GM18519 (cell line): ENCODE measurements at regions not wholly inside any gene's neighbourhood (a gene's known extent, or its start where the extent isn't known, plus 50 kb on each side); places are given as distances from the start of the nearest gene placed in this dataset.
"Not testable (repeated sequence)": the region's sequence is repeated elsewhere in the genome, so short reads cannot be mapped to it uniquely, and the experiment has no call there.

Experiments used
- ATAC-seq: cut with Tn5 transposase; IDR thresholded peaks from one replicate; pipeline ENCODE4 v1.9.1; 2021; ENCODE audit warnings: mild to moderate bottlenecking, moderate library complexity; ENCODE audit not compliant: unreplicated experiment, low FRiP score

DNA sequence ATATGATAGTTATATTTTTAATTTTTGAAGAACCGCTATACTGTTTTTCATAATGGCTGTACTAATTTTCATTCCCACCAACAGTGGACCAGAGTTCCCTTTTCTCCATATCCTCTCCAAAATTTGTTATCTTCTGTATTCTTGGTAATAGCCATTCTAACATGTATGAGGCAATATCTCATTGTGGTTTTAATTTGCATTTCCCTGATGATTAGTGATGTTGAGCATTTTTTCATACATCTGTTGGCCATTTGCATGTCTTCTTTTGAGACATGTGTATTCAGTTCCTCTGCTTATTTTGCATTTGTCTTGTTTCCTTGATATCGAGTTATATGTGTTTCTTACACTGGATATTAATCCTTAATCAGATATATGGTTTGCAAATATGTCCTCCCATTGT lies 770.8 kb upstream of the MBL2 start:
- ATAC-seq = no peak

DNA sequence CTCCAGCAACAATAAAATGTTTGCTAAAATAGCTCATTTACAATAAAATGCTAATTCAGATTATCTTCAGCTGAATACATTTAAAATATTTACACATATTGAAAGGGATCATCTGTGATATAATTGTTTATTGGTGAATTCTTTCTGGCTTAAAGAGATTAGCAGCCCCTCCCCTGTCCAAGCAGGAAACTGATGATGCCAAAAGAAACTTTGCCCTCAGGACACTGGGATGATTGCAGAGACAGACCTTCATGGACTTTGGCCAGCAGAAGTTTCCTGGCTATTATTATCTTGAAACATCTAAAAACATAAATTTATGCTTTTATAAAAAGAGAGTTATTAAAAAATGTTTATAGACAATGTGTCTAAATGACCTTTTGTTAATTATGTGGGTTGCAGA lies 764.9 kb upstream of the MBL2 start:
- no peak for ATAC-seq

DNA sequence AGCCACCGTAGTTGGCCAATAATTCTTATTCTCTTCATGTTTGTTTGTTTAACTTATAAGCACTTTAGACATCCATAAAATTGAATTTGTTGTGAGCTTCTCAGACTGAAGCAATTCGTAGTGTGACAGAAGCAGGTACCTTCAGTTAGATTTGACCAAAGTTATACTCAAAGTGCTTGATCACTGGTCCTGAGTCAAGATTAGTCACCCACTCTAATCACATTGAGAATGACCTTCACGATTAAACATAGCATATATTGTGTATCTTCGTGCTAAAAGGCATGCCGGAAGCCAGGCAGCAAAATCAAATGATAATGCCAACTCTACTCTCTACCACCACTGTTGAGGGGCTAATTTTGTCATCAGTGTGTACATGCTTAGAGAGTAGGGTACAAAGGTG lies 763.7 kb upstream of the MBL2 start:
- ATAC-seq = no peak

DNA sequence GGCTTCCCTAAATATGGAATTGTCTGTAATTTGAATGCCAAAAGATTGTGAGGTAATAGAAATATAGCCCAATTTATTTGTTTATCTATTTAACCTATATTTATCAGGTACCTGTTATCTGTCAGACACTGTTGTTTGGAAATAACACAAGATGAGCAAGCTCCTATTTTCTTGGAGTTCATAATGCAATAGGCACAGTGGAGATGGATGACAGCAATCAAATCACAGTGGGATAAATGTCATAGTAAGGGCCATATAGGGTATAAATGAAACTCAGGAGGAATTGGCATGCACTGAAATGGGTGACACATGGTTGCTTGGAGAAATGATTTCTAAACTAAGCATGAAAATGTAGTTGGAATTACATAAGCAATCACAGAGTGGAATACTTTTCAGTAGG lies 761.8 kb upstream of the MBL2 start:
- ATAC-seq = no peak

DNA sequence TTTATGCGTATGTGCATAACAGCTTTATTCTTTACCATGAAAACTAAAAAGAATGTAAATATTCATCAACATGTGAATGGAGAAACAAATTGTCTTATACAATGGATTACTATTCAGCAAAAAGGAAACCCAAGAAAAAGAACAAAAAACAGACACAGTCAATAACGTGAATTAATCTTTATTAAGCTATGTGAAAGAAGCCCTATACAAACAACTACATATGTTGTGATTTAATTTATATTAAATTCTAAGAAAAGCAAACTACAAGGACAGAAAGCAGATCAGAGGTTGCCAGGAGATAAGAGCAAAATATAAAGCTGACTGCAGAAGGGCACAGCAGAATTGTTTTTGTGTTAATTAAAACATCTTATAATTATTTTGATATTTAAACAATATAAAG lies 756.4 kb upstream of the MBL2 start:
- no peak for ATAC-seq

DNA sequence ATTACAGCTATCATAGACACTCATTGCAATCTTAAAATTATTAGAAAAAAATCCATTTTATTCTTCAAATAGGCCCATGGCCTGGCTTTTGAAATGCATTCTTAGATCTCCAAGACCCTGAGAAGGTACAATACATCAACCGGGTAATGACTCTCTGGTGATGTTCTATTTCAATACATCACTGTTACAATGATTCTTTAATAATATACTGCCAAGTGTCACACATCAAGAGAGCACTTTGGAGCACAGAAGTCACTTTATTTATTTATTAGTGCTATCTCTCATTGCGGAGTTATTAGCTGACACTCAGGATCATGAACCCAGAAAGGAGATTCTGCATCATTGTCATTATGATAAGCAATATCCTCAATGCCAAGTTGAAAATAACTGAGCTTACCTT lies 748.5 kb upstream of the MBL2 start:
- ATAC-seq = no peak

DNA sequence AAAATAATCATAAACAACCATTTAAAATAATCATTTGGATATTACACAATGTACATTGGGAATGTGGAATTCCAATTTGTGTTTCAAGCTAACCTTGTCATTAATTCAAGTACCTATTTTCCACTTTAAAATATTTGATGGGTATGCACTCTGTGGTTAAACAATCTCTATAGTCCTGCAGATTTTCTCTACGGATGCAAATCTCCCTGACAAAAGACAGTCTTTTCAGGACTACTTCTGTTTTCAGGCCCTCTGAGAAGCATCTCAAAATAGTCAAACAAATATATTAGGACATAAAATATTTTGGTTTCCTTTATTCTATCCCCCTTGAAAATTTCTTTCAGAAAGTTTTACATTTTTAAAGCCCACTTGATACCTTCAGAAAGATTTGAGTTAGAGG lies 735.6 kb upstream of the MBL2 start:
- no peak for ATAC-seq

DNA sequence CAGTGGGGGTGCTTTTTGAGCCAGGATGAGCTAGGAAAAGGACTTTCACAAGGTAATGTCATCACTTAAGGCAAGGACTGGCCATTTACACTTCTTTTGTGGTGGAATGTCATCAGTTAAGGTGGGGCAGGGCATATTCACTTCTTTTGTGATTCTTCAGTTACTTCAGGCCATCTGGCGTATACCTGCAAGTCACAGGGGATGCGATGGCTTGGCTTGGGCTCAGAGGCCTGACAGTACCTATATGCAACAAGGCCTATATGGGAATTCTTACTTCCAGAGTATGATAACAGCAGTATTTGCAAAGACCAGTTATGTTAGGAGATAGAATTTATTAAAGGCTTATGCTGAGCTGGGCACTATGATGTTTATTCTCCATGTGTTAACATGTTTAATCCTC lies 731.9 kb upstream of the MBL2 start:
- ATAC-seq = not testable (repeated sequence)

DNA sequence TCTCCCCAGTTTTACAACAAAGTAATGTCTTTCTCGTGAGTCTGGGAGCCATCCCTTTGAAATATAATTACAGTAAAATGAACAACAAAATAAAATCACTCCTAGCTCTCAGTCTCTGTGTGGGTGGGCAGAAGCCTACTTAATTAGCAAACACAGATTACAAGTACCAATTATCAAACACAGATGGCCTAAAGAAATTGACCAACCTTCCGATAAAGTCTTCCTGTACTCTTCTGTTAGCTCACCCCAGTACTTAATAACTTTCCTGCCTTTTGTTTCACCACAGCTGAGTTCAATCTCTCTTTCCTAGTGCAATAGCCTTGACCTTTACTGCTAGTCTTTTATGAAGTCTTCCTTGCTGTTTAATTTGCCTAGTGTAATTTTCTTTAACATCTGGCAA lies 719.2 kb upstream of the MBL2 start:
- no peak for ATAC-seq

DNA sequence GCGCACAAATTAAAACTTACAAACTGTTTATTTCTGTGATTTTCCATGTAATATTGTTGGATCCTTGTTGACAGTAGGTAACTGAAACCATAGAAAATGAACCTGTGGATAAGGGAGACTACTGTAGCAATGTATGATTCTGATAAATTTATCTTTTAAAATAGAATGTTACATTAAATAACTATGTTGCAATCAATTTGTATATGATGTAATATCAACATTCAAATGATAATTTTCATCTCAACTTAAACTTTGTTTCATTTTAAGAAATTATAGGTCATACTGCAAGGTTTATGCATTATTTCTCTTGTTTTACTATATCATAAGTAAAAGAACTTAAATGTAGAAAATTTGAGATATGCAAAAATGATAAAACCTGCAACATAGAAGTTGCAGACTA lies 718.0 kb upstream of the MBL2 start:
- ATAC-seq = no peak

DNA sequence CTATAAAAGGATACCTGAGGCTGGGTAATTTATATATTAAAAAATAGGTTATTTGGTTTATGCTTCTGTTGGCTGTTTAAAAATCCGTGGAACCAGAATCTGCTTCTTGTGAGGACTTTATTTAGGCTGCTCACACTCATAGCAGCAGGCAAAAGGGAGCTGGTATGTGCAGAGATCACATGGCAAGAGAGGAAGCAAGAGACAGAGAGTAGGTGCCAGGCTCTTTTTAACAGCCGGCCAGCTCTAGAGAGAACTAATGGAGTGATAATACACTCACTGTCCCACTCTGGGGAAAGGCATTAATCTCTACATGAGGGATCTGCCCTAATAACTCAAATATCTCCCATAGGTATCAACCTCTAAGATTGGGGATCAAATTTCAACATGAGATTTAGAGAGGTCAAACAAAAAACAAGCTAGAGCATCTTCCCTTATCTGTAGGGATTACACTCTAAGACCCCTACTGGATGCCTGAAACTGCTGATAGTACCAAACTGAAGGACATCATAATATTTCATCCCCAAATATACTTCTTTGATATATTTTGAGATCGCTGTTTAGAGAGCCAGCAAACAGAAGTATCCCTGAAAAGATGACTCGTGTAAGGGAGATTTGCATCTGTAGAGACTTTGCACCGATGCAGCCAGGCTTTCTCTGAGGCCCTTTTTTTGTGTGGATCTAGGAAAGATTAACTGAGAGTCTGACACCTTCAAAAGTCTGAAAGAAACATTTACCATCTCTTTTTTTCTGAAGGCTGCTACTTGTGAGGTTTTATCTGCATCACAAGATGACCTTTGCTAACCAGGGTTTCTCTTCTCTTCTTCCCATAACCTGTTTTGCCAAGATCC lies 717.0 kb upstream of the MBL2 start:
- no peak for ATAC-seq

DNA sequence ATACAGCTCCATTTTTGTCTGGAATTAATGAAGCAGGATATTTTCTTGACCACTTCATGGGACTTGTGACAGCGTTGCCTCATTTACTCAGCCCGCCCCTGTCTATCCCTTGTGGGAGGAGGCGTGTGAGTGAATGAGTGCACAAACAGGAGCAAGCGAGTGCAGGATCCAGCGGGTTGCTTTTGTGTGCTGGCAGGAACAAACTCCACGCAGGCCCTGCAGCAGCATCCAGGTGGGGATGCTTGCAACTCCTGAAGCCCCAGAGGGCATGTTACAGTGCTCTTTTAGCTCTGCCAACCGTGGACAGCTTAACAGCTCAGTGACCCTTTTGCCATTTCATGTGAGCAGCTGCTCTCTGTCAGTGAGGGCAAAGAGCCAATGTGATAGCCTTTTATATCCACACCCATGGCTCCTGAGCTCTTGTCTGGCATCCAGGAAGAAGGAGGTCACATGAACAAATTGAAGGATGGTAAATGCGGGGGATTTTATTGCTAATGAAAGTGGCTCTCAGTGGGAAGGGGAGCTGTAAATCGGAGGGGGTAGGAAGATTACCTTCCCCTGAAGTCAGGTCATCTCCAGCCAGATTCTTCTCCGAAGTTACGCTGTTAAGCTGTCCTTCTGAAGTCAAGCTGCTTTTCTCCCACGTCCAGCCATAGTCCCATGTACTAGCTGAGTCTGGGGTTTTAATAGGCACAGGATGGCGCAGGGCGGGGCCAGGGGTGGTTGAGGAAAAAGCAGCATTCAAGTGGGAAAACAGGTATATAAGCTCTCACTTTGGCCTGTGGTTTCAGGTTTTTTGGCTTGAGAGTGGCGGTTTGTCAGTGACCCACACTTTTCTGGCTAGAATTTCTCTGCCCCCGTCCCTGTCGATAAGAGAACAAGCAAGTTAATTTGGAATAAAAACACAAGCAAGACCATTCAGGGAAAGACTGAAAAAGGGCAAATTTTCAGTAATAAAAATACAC lies 714.7 kb upstream of the MBL2 start:
- no peak for ATAC-seq

DNA sequence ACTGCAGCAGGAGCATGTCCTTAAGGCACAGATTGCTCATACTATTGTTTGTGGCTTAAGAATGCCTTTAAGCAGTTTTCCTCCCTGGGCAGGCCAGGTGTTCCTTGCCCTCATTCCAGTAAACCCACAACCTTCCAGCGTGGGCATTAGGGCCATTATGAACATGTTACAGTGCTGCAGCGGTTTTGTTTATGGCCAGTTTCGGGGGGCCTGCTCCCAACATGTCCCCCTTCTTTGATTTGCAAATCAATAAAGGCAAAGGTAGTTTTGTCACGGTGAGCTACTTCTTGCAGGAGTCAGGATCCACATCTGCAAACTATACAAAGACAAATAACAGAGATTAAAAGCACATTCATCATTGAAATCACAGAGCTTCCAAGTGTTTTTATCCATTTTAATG lies 712.8 kb upstream of the MBL2 start:
- ATAC-seq = not testable (repeated sequence)

DNA sequence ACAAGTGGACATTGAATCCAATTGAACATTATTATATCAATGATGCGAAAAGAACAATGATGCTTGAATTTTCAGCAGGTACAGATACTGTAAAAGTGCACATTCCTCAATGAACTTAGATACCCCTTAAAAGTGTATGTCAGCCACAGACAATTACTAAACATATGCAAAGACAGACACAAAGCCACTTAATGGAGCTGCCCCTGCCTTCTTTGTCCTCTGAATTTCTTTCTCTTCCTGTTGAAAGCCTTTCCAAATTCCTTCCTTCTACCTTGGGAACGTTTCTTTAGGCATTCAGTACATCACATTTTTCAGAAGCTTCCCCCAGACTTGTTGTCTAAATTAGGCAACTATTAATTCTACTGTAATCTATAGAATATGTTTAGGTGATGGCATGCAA lies 706.8 kb upstream of the MBL2 start:
- ATAC-seq = no peak

DNA sequence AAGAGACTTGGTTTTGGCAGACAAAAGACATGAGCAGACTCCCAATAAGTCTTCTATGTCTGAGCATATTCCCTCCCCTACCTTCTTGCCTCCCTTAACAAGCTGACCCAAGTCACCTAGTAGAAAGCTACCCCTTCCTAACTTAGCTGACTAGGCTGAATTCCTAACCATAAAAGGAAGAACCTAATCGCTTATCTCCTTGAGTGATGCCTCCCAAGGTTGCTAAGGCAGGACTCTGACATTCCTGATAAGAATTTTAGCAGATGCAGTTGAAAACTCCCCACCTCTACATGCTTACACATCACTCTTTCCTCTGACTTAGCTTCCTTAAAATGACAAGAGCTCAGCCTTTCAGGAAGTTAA lies 704.7 kb upstream of the MBL2 start:
- no peak for ATAC-seq

DNA sequence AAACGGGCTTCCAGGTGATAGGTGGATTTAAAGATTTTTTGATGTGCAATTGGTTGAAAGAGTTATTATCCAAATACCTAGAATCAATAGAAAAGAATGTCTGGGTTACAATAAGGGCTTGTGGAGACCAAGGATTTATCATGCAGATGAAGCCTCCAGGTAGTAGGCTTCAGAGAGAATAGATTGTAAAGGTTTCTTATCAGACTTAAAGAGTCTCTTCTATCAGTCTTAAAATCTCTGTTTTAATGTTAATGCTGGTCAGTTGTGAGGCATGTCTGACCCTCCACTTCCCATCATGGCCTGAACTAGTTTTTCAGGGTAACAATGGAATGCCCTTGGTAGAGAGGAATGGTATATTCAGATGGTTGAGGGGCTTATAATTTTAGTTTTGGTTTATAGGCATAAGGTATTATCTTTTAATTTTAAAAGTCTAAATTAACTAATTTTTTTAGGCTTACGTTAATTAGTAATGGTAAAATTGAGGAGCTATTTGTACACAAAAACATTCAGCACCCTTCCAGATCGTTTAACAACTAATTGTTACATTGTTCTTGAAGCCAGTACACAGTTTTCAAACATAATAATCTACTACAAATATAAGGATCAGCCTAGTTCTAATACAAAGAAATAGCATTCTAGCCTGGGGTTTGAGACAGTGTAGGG lies 704.2 kb upstream of the MBL2 start:
- no peak for ATAC-seq

DNA sequence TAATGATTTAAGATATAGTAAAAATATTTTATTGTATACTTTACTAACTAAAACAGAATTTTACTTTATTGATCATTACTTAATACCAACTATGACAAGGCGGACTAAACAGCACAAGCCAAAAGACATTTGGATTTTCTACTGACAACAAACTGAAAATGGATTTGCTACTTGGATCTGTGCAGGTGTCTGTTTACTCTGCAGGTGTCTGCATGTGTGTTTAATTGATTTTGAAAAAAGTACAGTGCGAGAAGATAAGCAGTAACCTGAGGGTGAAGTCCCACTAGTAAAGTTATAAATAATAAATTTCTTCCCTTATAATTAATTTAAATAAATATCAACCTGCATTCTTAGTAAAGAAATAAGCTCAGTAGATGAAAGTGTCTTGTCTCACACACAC lies 696.8 kb upstream of the MBL2 start:
- no peak for ATAC-seq

DNA sequence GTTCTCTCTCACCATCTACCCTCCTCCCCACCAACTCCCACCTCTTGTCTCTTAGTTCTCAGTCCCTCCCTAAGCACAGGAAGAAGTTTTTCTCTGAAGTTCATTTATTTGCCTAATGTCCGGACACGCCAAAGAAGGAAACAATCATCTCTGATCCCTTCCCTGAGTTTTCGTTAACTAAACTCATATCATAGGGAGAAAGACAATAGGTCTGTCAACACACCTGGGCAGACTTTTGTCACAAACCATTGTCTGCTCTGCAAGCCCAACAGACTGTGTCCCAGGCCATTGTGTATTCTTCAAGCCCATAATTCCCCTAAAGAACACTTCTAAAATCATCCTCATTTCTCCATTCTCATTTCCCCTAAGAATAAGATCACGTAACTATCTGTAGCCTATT lies 691.0 kb upstream of the MBL2 start:
- ATAC-seq = no peak

DNA sequence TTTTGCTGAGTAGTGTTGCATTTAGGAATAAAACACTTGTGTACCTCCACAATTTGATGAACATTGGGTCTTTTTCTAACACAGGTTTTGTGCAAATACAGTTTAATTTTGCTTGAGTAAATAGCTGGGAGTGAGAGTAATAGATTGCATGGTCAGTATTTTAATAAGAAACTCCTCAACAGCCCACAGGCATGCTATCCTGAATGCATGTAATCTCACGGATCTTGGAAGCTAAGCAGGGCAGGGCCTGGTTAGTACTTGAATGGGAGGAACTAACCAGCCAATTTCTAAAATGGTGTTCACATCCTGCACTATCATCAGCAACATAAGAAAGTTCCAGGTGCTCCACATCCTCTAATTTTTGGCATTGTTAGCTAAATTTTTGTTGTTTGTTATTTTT lies 685.4 kb upstream of the MBL2 start:
- no peak for ATAC-seq

DNA sequence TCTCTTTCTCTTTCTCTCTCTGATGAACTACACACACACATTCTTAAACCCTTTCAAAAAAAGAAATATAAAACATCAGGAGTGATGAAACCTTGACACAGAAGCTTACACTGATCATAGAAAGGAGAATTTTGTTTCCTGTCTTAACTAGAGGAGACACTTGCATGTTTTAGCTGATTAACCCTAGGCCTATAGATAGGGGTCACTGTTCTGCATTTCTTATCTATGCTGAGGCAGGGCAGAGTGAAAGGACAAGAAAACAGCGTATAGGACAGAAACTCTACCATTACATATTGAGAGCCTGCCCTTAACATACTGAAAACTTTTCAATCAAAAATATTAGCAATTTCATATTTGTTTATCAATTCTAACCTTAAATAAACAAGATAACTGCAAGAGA lies 680.6 kb upstream of the MBL2 start:
- ATAC-seq = no peak

DNA sequence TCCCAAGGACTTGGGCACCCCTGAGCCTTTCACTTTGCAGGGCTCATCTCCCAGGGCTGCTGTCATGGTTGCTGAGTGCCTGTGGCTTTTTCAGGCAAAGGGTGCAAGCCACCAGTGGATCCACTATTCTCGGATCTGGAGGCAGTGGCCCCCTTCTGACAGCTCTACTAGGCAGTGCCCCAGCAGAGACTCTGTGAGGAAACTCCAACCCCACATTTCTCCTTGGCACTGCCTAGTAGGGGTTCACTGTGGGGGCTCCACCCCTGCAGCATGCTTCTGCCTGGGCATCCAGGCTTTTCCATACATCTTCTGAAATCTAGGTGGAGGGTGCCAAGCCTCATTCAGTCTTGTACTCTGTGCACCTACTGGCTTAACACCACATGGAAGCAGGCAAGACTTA lies 675.0 kb upstream of the MBL2 start:
- no peak for ATAC-seq
